ENCODE measurements at regions not wholly inside any gene's neighbourhood (a gene's known extent, or its start where the extent isn't known, plus 50 kb on each side); places are given as distances from the start of the nearest gene placed in this dataset.

DNA sequence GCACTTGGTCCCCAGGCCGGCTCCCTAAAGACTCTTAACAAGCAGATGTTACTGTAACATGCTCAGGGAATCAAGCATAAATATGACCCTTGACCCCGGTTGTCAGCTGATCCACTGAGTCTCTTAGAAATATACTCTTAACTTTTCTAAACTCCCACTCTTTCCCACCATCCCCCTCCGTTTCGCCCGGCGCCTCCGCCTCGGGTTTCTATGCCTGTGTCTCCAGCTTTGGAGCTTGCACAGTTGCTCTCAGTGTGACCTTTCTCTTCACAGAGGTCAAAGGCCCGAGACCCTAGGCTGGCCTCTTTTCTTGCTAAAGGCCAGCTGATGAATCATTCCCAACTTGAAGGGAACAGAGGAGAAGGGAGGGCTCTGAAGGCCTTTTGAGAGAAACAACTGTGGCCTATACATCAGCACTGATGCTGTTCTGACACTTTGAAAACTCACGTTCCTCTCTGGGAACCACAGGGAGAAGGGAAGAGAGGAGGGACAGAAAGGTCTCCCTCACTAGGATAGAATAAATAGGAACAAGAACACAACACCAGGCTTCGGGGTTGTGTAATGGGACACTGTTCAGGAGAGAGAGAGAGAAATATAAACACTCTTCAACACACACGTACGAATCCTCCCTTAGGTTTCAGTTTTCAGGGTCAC is 484.5 kb upstream of the NR2F2 start:
- Histone ChIP-seq H2AFZ (ENCODE audit: low read depth, low read length) (no peak overlapping the region), H3K36me3 (ENCODE audit: insufficient read depth, low read length) (no peaks in the 10 kb centered on the region), H3K4me2 (ENCODE audit: insufficient read depth, low read length) (no peak overlapping the region), H3K27me3 (ENCODE audit: insufficient read depth, low read length, poor library complexity) (no peaks in the 10 kb centered on the region), H3K4me3 (ENCODE audit: low read depth in 1 of 2, low read length in 2 of 2) (no peak overlapping the region), H3K4me1 (ENCODE audit: insufficient read depth, low read length) (peaks cover 26% of the 10 kb centered on the region), H3K9me3 (ENCODE audit: insufficient read depth, low read length, severe bottlenecking) (no peaks in the 10 kb centered on the region), H4K20me1 (ENCODE audit: insufficient read depth, low read length) (no peaks in the 10 kb centered on the region), H3K27ac (ENCODE audit: low read length) (no peak overlapping the region), H3K9ac (ENCODE audit: low read depth, low read length) (no peak overlapping the region), H3K79me2 (ENCODE audit: insufficient read depth, low read length) (no peaks in the 10 kb centered on the region)
- ATAC-seq (ENCODE audit: insufficient read depth, low read depth) (no peak), DNase-seq (no peak)
- TF ChIP-seq, protein P1, sequence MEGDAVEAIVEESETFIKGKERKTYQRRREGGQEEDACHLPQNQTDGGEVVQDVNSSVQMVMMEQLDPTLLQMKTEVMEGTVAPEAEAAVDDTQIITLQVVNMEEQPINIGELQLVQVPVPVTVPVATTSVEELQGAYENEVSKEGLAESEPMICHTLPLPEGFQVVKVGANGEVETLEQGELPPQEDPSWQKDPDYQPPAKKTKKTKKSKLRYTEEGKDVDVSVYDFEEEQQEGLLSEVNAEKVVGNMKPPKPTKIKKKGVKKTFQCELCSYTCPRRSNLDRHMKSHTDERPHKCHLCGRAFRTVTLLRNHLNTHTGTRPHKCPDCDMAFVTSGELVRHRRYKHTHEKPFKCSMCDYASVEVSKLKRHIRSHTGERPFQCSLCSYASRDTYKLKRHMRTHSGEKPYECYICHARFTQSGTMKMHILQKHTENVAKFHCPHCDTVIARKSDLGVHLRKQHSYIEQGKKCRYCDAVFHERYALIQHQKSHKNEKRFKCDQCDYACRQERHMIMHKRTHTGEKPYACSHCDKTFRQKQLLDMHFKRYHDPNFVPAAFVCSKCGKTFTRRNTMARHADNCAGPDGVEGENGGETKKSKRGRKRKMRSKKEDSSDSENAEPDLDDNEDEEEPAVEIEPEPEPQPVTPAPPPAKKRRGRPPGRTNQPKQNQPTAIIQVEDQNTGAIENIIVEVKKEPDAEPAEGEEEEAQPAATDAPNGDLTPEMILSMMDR (IDR thresholded peaks at IDR 0.05; ENCODE audit: borderline replicate concordance, extremely low read depth, low read length, poor library complexity, severe bottlenecking), result no peak
- TF ChIP-seq EZH2 (IDR thresholded peaks at IDR 0.05; ENCODE audit: borderline replicate concordance, low read depth, low read length, severe bottlenecking), result no peak

DNA sequence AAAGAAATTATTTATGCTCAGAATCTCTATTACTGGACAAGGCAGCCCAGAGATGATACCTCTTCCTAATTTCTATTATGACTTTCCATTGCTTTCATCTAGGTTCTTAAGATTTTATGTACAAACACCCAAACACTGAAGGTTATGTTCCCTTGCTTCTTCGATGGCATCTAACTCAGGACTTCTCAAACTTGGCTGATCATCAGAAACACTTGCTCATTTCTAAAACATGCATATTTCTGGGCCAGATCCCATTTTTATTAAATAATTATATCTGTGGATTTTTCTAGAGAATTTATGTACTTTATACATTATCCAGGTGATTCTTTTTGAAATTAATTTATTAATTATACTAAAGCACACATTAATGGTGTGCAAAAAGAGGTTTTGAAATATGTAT is 482.4 kb upstream of the NR2F2 start:
- no peaks in the 10 kb centered on the region for H3K79me2 ChIP-seq (ENCODE audit: insufficient read depth, low read length)
- ATAC-seq (ENCODE audit: insufficient read depth, low read depth), result no peak
- H4K20me1 ChIP-seq (ENCODE audit: insufficient read depth, low read length), result no peaks in the 10 kb centered on the region
- H3K9ac ChIP-seq (ENCODE audit: low read depth, low read length), result no peak overlapping the region
- no peak overlapping the region for H3K27ac ChIP-seq (ENCODE audit: low read length)
- no peak overlapping the region for H2AFZ ChIP-seq (ENCODE audit: low read depth, low read length)
- H3K4me3 ChIP-seq (ENCODE audit: low read depth in 1 of 2, low read length in 2 of 2), result no peak overlapping the region
- H3K27me3 ChIP-seq (ENCODE audit: insufficient read depth, low read length, poor library complexity), result no peaks in the 10 kb centered on the region
- H3K36me3 ChIP-seq (ENCODE audit: insufficient read depth, low read length), result no peaks in the 10 kb centered on the region
- TF ChIP-seq EZH2 (IDR thresholded peaks at IDR 0.05; ENCODE audit: borderline replicate concordance, low read depth, low read length, severe bottlenecking), result no peak
- DNase-seq, result no peak
- H3K4me1 ChIP-seq (ENCODE audit: insufficient read depth, low read length), result peaks cover 15% of the 10 kb centered on the region
- no peak overlapping the region for H3K4me2 ChIP-seq (ENCODE audit: insufficient read depth, low read length)
- no peaks in the 10 kb centered on the region for H3K9me3 ChIP-seq (ENCODE audit: insufficient read depth, low read length, severe bottlenecking)

GRCh38 chr15:95850837-95851236 is 479.7 kb upstream of the NR2F2 start:
- Histone ChIP-seq H3K36me3 (ENCODE audit: insufficient read depth, low read length) (no peaks in the 10 kb centered on the region), H3K9ac (ENCODE audit: low read depth, low read length) (no peak overlapping the region), H3K9me3 (ENCODE audit: insufficient read depth, low read length, severe bottlenecking) (no peaks in the 10 kb centered on the region), H3K27me3 (ENCODE audit: insufficient read depth, low read length, poor library complexity) (no peaks in the 10 kb centered on the region), H2AFZ (ENCODE audit: low read depth, low read length) (no peak overlapping the region), H4K20me1 (ENCODE audit: insufficient read depth, low read length) (no peaks in the 10 kb centered on the region), H3K79me2 (ENCODE audit: insufficient read depth, low read length) (no peaks in the 10 kb centered on the region), H3K4me2 (ENCODE audit: insufficient read depth, low read length) (no peak overlapping the region), H3K27ac (ENCODE audit: low read length) (no peak overlapping the region), H3K4me1 (ENCODE audit: insufficient read depth, low read length) (peaks cover 5% of the 10 kb centered on the region; the same call in 1 of the 2 replicates), H3K4me3 (ENCODE audit: low read depth in 1 of 2, low read length in 2 of 2) (no peak overlapping the region)
- no peak for DNase-seq
- ATAC-seq (ENCODE audit: insufficient read depth, low read depth), result no peak
- TF ChIP-seq, protein P1 (IDR thresholded peaks at IDR 0.05; ENCODE audit: borderline replicate concordance, extremely low read depth, low read length, poor library complexity, severe bottlenecking), result no peak
- TF ChIP-seq EZH2 (IDR thresholded peaks at IDR 0.05; ENCODE audit: borderline replicate concordance, low read depth, low read length, severe bottlenecking), result no peak

DNA sequence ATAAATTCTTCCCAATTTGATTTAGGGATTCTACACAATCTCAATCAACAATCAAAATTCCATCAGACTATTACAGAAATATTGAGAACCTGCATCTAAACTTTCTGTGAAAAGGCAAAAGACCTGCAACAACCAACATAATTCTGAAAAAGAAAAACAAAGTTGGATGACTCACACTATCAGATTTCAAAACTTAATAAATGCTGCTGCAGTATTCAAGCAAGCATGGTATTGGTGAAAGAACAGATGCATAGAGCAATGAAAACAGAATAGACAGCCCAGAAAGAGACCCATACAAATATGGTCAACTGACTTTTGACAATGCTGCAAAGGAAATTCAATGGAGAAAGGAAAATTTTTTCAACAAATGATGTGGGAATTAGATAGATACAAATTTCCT is 477.1 kb upstream of the NR2F2 start:
- DNase-seq, result no peak
- TF ChIP-seq EZH2 (IDR thresholded peaks at IDR 0.05; ENCODE audit: borderline replicate concordance, low read depth, low read length, severe bottlenecking), result no peak
- TF ChIP-seq, protein P1 (IDR thresholded peaks at IDR 0.05; ENCODE audit: borderline replicate concordance, extremely low read depth, low read length, poor library complexity, severe bottlenecking), result no peak
- H3K27ac ChIP-seq (ENCODE audit: low read length), result no peak overlapping the region
- H2AFZ ChIP-seq (ENCODE audit: low read depth, low read length), result no peak overlapping the region
- H3K4me1 ChIP-seq (ENCODE audit: insufficient read depth, low read length), result no peaks in the 10 kb centered on the region
- no peaks in the 10 kb centered on the region for H3K9me3 ChIP-seq (ENCODE audit: insufficient read depth, low read length, severe bottlenecking)
- no peaks in the 10 kb centered on the region for H4K20me1 ChIP-seq (ENCODE audit: insufficient read depth, low read length)
- H3K79me2 ChIP-seq (ENCODE audit: insufficient read depth, low read length), result no peaks in the 10 kb centered on the region
- H3K36me3 ChIP-seq (ENCODE audit: insufficient read depth, low read length), result no peaks in the 10 kb centered on the region
- H3K9ac ChIP-seq (ENCODE audit: low read depth, low read length), result no peak overlapping the region
- no peaks in the 10 kb centered on the region for H3K27me3 ChIP-seq (ENCODE audit: insufficient read depth, low read length, poor library complexity)
- ATAC-seq (ENCODE audit: insufficient read depth, low read depth), result no peak
- H3K4me3 ChIP-seq (ENCODE audit: low read depth in 1 of 2, low read length in 2 of 2), result no peak overlapping the region
- H3K4me2 ChIP-seq (ENCODE audit: insufficient read depth, low read length), result no peak overlapping the region
